KBM-7 (cell line): ENCODE measurements at regions not wholly inside any gene's neighbourhood (a gene's known extent, or its start where the extent isn't known, plus 50 kb on each side); places are given as distances from the start of the nearest gene placed in this dataset.

Experiments
- DNase-seq: peaks from one replicate; pipeline ENCODE4 v3.0.0-alpha.2; 2015
- in situ Hi-C: fragments of 300-500 bp; cut with MboI; formaldehyde crosslinking; loops from 2 replicates; pipeline ENCODE4 v1.14.3; 2020; ENCODE audit warnings: low sequenced_read_pairs, low pct_unique_long_range_greater_than_20kb, mixed read lengths

GRCh38 chr15:47246317-47246716 is 471.0 kb upstream of the SEMA6D start:
- no peak for DNase-seq
- in situ Hi-C loops = no loop called here

DNA sequence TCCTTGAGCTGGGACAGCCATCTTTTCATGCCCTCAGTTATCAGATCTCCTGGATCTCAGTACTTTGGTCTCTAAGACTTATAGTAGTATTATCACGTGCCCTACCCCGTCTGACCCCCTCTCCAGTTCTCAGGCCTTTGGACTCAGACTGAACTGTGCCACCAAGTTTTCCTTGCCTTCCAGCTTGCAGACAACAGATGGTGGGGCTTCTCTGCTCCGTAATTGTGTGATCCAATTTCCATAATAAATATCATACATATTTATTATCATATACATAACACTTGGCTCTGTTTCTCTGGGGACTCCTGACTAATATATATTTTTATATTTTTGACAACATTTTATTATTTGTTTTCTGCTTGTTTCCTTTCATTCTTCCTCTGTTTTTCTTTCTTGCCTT is 458.8 kb upstream of the SEMA6D start:
- DNase-seq = no peak
- in situ Hi-C loops = no loop called here

GRCh38 chr15:47265686-47266085 is 451.6 kb upstream of the SEMA6D start:
- in situ Hi-C loops = no loop called here
- no peak for DNase-seq

DNA sequence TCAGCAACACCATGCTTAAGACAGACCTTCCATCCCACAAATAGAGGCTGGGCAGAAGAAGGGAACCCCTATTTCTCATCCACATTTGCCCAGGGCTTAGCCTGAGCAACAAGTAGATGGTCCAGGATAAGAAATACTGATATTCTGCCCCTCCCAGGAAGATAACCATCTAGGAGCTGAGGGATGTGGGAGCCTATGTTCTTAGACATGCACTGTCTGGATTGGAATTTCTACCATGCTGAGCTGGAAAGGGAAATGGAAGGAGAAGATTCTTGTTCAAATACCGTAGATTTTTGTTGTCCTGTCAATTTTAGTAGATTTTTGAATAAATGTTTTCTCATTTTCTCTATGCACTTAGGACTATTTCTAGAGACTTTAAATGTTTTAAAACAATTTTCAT is 450.7 kb upstream of the SEMA6D start:
- in situ Hi-C loops = no loop called here
- DNase-seq = no peak

- in situ Hi-C loops = no loop called here
- DNase-seq = no peak
Measured at GRCh38 chr15:47273864-47274263, 443.4 kb upstream of the SEMA6D start.

DNA sequence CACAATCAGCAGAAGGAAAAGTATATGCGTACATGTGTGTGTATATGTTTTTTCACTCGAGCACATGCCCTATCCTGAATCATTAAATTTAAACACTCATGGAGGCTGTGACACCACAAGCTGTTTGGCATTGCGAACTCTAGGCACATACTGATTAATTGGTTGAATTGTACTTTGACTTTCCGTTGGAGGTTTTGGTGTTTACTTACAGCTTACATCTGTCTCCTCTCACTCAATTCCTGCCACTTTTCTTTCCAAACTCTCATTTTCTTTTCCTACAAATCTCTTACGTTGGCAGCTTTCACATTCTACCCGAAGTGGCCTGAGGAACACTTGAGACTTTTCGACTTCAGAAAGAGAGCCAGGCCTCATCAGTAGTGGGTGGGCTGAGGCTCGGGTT is 434.1 kb upstream of the SEMA6D start:
- DNase-seq = no peak
- in situ Hi-C loops = no loop called here

DNA sequence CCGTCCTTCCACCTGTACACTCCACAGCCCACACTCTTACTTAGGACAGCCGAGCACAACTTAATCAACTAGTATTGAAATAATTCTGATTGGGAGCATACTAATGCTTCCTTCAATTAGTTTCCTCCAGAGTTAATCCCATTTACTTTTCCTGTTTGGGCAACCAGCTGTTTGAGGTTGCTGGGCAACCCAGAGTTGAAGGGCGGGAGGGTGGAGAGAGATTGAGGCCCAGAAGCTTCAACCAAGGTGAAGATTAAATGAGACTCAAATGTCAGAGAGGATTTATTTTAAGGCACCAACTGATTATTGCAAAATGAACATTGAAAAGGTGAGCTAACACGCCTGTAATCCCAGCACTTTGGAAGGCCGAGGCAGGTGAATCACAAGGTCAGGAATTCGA is 428.5 kb upstream of the SEMA6D start:
- DNase-seq = no peak
- in situ Hi-C loops = no loop called here

GRCh38 chr15:47289656-47290055 is 427.6 kb upstream of the SEMA6D start:
- in situ Hi-C loops = no loop called here
- DNase-seq = no peak

GRCh38 chr15:47291767-47292166 is 425.5 kb upstream of the SEMA6D start:
- in situ Hi-C loops = no loop called here
- DNase-seq = no peak

DNA sequence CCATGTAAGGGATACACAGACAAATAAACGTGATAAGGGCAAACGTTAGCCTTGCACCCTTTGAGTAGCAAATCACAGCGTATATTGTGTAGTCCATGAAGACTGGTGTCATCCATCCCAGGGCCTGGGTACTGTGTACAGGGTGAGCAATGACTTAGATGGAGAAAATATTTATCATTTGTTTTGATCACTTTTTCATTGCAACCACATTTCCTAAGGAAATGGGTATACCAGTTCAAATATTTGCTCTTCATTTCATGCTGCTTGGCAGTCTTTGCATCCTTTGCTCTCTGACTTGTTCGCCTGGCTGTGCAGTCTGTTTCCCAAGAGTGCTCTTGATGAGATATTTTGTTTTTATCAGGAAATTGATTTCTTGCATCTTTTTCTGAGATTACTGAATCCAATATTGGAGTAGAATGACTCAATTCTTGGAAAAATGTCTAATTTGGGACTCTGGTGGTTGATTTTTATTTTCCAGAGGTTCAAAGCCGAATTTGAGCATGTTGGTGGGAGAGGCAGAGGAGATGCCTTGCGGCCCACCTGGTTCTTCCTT is 424.6 kb upstream of the SEMA6D start:
- no peak for DNase-seq
- in situ Hi-C loops = no loop called here

DNA sequence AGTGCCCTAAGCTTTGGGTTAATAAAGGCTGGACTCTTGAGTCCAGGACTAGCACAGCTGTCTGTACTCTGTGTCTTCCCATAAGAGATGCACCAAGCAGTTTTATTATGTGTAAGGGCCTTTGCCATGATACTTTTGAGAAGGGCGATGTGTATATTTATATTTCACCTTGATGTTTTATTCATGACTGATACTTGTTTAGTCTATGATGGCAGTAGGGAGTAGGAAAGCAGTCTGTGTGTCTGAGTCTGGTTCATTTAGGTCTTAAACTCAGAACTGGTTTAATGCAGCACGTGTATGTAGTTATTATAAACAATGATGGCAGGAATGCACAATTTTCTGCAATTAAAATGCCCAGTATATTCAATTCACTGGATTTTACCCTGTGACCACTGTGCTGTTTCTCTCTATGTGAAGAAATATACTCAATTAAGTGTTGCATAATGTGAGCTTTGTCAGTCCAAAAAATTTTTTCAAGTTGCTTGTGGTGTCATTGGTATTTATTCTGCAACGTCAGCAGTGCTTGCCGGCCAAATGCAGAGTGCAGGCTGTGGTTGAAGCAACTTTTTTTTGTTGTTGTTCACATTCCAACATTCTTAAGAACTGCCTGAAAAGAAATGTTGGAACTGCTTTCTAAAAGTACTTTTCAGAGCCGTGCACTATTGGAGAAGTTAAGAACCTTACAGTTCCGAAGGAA is 423.7 kb upstream of the SEMA6D start:
- in situ Hi-C loops = no loop called here
- DNase-seq = no peak

GRCh38 chr15:47294765-47295259 is 422.5 kb upstream of the SEMA6D start:
- in situ Hi-C loops = no loop called here
- DNase-seq = no peak

GRCh38 chr15:47296881-47297280 is 420.4 kb upstream of the SEMA6D start:
- in situ Hi-C loops = no loop called here
- DNase-seq = no peak

GRCh38 chr15:47299846-47300434 is 417.4 kb upstream of the SEMA6D start:
- in situ Hi-C loops = no loop called here
- DNase-seq = no peak

DNA sequence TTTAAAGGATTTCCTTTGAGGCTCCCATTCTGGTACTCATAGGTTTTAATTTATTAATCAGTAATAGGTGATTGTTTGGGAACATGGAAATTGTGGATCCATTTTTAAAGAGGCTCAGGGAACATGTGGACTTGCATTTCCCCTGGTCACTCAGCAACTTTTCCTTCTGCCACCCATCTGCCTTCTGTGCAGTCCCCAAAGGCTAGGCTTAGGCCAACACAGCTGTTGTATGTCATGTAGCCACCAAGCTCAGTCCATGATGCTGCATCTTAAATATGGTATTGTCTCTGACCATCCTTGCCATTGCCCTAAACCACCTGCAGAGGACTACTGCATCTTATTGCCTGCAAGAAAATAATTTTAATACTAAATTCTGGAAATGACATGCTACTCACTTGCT is 416.7 kb upstream of the SEMA6D start:
- in situ Hi-C loops = no loop called here
- no peak for DNase-seq

DNA sequence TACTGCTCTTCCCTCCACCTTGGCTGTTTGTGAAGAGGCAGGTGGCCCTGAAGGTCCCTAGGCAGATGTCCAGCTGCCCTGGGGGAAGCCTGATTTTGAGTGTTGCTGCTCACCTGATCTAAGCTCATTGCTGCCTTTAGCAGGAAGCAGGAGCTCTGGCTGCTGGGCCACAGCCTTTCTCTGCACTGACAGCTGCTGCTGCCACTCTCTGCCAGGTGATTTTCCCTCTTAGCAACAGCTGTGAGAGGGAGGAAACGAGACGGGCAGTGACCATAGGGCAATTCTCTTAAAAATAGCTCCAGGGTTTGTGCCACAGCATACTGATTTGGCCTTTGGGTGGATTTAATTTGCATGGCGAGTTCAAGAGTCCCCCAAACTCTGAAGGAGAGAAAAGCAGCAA is 415.8 kb upstream of the SEMA6D start:
- DNase-seq = no peak
- in situ Hi-C loops = no loop called here

DNA sequence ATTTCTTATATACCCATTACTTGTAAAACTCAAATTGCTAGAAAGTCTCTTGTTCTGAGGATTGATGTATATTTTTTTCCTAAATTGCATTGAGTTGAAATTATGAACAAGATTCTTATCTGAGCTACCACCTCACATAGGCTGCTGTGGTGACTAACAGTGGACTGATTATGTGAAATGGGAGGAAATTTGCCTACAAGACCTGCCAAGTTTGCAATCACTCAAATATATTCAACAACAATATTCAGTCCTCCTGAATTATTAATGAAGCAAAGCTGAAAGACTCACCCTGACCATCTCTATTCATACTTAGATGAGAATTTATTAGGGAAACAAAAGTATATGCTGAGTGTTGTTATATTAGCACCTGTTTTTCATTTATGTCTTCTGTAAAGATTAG is 412.6 kb upstream of the SEMA6D start:
- in situ Hi-C loops = no loop called here
- DNase-seq = no peak

GRCh38 chr15:47312161-47312560 is 405.1 kb upstream of the SEMA6D start:
- DNase-seq = no peak
- in situ Hi-C loops = no loop called here

- in situ Hi-C loops = no loop called here
- DNase-seq = no peak
Measured at GRCh38 chr15:47326410-47327333, 390.6 kb upstream of the SEMA6D start.
